CD4-positive, alpha-beta T cell (primary cell): ENCODE measurements at regions not wholly inside any gene's neighbourhood (a gene's known extent, or its start where the extent isn't known, plus 50 kb on each side); places are given as distances from the start of the nearest gene placed in this dataset.

Source experiments
- ATAC-seq: fragments of 200-7000 bp; cut with Tn5 transposase; one replicate; pipeline ENCODE4 v1.10.0; 2022; ENCODE audit warnings: mild to moderate bottlenecking; ENCODE audit not compliant: poor library complexity
- CTCF ChIA-PET: fragments of 350-600 bp; sonication (Branson Sonifier 250); formaldehyde crosslinking; loops from one replicate; lab custom pipeline; 2021; ENCODE audit warnings: antibody characterized with exemption, inconsistent platforms; lab: Charles Lee
- POLR2A ChIA-PET: fragments of 350-600 bp; sonication (Branson Sonifier 250); formaldehyde crosslinking; loops from one replicate; lab custom pipeline; 2021; ENCODE audit warnings: antibody characterized with exemption, inconsistent platforms; lab: Charles Lee
- DNase-seq, 14 experiments: peaks; one replicate each; pipeline ENCODE4 v3.0.0-alpha.2; 2013 to 2020; ENCODE audit warnings: mixed read lengths in 2 of 14
- H3K27ac ChIP-seq, 2 donors: one replicate each; pipeline versions ENCODE4 v1.5.1 to v1.7.0; 2013; ENCODE audit warnings: low read length in 2 of 2, low read depth in 1 of 2, mild to moderate bottlenecking in 1 of 2
- H3K27me3 ChIP-seq, 2 experiments: 1 replicate in 1 of 2; 2 replicates in 1 of 2; pipeline versions ENCODE4 v1.6.1 to v1.7.0; 2013; ENCODE audit warnings: low read length in 2 of 2, control low read depth in 1 of 2, mild to moderate bottlenecking in 1 of 2, moderate library complexity in 1 of 2; ENCODE audit not compliant: insufficient read depth in 2 of 2, control insufficient read depth in 1 of 2
- H3K36me3 ChIP-seq: one replicate; pipeline ENCODE4 v1.6.1; 2013; ENCODE audit warnings: low read length, control low read depth; ENCODE audit not compliant: insufficient read depth
- H3K4me1 ChIP-seq: one replicate; pipeline ENCODE4 v1.6.1; 2013; ENCODE audit warnings: low read length, control low read depth; ENCODE audit not compliant: insufficient read depth
- H3K4me3 ChIP-seq: one replicate; pipeline ENCODE4 v1.5.1; 2013; ENCODE audit warnings: mild to moderate bottlenecking, low read length, moderate library complexity
- H3K9me3 ChIP-seq, 2 experiments: 1 replicate in 1 of 2; 2 replicates in 1 of 2; pipeline versions ENCODE4 v1.6.1 to v1.7.0; 2013; ENCODE audit warnings: low read length in 2 of 2, mild to moderate bottlenecking in 2 of 2, control low read depth in 1 of 2, moderate library complexity in 1 of 2; ENCODE audit not compliant: control insufficient read depth in 1 of 2, insufficient read depth in 1 of 2
- H3K27ac Mint-ChIP-seq: one replicate; pipeline ENCODE4 v1.8.0; 2020; ENCODE audit warnings: mixed read lengths
- H3K27me3 Mint-ChIP-seq: one replicate; pipeline ENCODE4 v1.8.0; 2021; ENCODE audit warnings: mixed read lengths
- H3K36me3 Mint-ChIP-seq: one replicate; pipeline ENCODE4 v1.8.0; 2021; ENCODE audit warnings: low read depth, mixed read lengths
- H3K4me1 Mint-ChIP-seq: one replicate; pipeline ENCODE4 v1.8.0; 2021; ENCODE audit warnings: low read depth, mixed read lengths
- H3K4me3 Mint-ChIP-seq: one replicate; pipeline ENCODE4 v1.8.0; 2020; ENCODE audit warnings: mild to moderate bottlenecking, mixed read lengths
- H3K9me3 Mint-ChIP-seq: one replicate; pipeline ENCODE4 v1.8.0; 2020; ENCODE audit warnings: mixed read lengths
- CTCF ChIP-seq: fragments of 200-600 bp; IDR thresholded peaks from one replicate; pipeline ENCODE4 v1.8.0; 2022; ENCODE audit warnings: antibody characterized with exemption, mild to moderate bottlenecking
- intact Hi-C, 2 experiments: fragments of 100-400 bp; cut with DNase I in 1 of 2; cut with micrococcal nuclease in 1 of 2; formaldehyde crosslinking; loops; one replicate each; pipeline versions ENCODE4 v1.15.1 to v1.9.0; 2023 to 2025; cut with DNase I, micrococcal nuclease

- Mint-ChIP-seq H3K9me3 (no peaks in the 10 kb centered on the region), H3K27ac (no peak overlapping the region), H3K27me3 (no peaks in the 10 kb centered on the region), H3K36me3 (no peaks in the 10 kb centered on the region), H3K4me3 (no peak overlapping the region), H3K4me1 (peaks cover 32% of the 10 kb centered on the region)
- ATAC-seq (no peak), DNase-seq (peak in 1 of 14 experiments; percentile 1)
- ChIA-PET CTCF (no interaction called here), POLR2A (interaction anchor here (1.2 kb wide), 2 partner anchors 13 to 18 kb away, joined by 3 to 4 read pairs; no protein-coding TSS in a partner anchor)
- intact Hi-C loops = no loop called here
- Histone ChIP-seq H3K36me3 (no peaks in the 10 kb centered on the region), H3K4me3 (no peak overlapping the region), H3K9me3 (no peaks in the 10 kb centered on the region), H3K4me1 (peaks cover 12% of the 10 kb centered on the region), H3K27ac (no peak overlapping the region), H3K27me3 (no peaks in the 10 kb centered on the region)
- TF ChIP-seq CTCF = no peak
These were observed 221.8 kb downstream of the UACA start for GRCh38 chr15:70541511-70541910.

GRCh38 chr15:70539912-70540530, 223.3 kb downstream of the UACA start:
- Mint-ChIP-seq H3K9me3 (no peaks in the 10 kb centered on the region), H3K27me3 (no peaks in the 10 kb centered on the region), H3K4me1 (peaks cover 34% of the 10 kb centered on the region), H3K36me3 (peaks cover 5% of the 10 kb centered on the region), H3K4me3 (no peak overlapping the region), H3K27ac (no peak overlapping the region)
- no peak for TF ChIP-seq CTCF
- no peak for ATAC-seq
- Histone ChIP-seq H3K4me3 (no peak overlapping the region), H3K4me1 (peaks cover 27% of the 10 kb centered on the region), H3K36me3 (no peaks in the 10 kb centered on the region), H3K27me3 (no peaks in the 10 kb centered on the region), H3K9me3 (no peaks in the 10 kb centered on the region), H3K27ac (no peak overlapping the region)
- POLR2A ChIA-PET = interaction anchor here (1.0 to 1.2 kb wide), 2 partner anchors 10 to 19 kb away, joined by 4 to 6 read pairs; no protein-coding TSS in a partner anchor
- intact Hi-C loops = no loop called here
- CTCF ChIA-PET = no interaction called here
- peak in 1 of 14 experiments; percentile 2 for DNase-seq

- Histone ChIP-seq H3K36me3 (no peaks in the 10 kb centered on the region), H3K27me3 (no peaks in the 10 kb centered on the region), H3K9me3 (no peaks in the 10 kb centered on the region), H3K4me3 (no peak overlapping the region), H3K4me1 (peaks cover 32% of the 10 kb centered on the region), H3K27ac (no peak overlapping the region)
- Mint-ChIP-seq H3K4me3 (no peak overlapping the region), H3K9me3 (no peaks in the 10 kb centered on the region), H3K4me1 (peaks cover 40% of the 10 kb centered on the region), H3K36me3 (peaks cover 8% of the 10 kb centered on the region), H3K27ac (no peak overlapping the region), H3K27me3 (no peaks in the 10 kb centered on the region)
- ATAC-seq (no peak), DNase-seq (no peak)
- no peak for TF ChIP-seq CTCF
- POLR2A ChIA-PET = interaction anchor here (1.0 kb wide), 1 partner anchor 10 kb away, joined by 6 read pairs; no protein-coding TSS in a partner anchor
- CTCF ChIA-PET = no interaction called here
- intact Hi-C loops = no loop called here
These were observed 223.9 kb downstream of the UACA start for GRCh38 chr15:70539409-70539808.
